Peyer's patch (tissue), 4 donors: ENCODE measurements at regions not wholly inside any gene's neighbourhood (a gene's known extent, or its start where the extent isn't known, plus 50 kb on each side); places are given as distances from the start of the nearest gene placed in this dataset.

ENCODE experiments used
- CTCF ChIP-seq, 6 experiments: fragments of 450-650 bp in 4 of 6; fragments of 200-600 bp in 2 of 6; sonication (generic) in 1 of 6; IDR thresholded peaks; one replicate each; pipeline ENCODE4 v1.5.1; 2017 to 2019; ENCODE audit warnings: antibody characterized with exemption in 6 of 6, mild to moderate bottlenecking in 3 of 6, moderate library complexity in 1 of 6
- POLR2A ChIP-seq, 2 donors: fragments of 450-650 bp; IDR thresholded peaks; one replicate each; pipeline ENCODE4 v1.5.1; 2017; ENCODE audit warnings: antibody characterized with exemption in 2 of 2, mild to moderate bottlenecking in 2 of 2, moderate library complexity in 2 of 2

DNA sequence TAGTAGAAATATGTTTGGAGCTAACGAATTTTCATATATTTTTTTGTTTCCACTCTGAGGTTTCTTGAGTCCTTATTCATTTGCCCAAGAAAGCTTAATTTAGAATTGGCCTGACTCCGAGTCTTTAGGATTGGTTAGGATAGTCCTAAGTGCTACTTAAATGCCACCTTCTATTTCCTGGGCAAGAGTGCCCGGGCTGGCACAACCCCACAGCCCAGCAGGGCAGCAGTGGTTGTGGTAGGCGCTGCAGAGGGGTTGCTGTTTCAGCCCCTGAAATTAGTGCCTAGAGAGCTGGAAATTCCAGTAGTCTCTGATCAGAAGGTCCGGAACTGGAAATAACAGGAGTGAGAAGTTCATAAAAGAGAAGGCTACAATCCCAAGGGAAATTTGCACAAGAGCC lies 139.4 kb upstream of the TENT5A start:
- TF ChIP-seq CTCF (IDR thresholded peaks at IDR 0.05) (no peak), POLR2A (IDR thresholded peaks at IDR 0.05) (no peak)
